ENCODE measurements at regions not wholly inside any gene's neighbourhood (a gene's known extent, or its start where the extent isn't known, plus 50 kb on each side); places are given as distances from the start of the nearest gene placed in this dataset.

GRCh38 chr18:75349668-75350511 lies 77.6 kb downstream of the SMIM21 start:
- intact Hi-C loops (cut with DNase I, micrococcal nuclease): no loop called here
- no peak for DNase-seq
- Histone ChIP-seq H3K4me3 (no peak overlapping the region), H3K4me1 (ENCODE audit: low read depth) (peaks cover 10% of the 10 kb centered on the region), H3K36me3 (ENCODE audit: low read depth) (no peaks in the 10 kb centered on the region), H3K9me3 (peaks cover 17% of the 10 kb centered on the region)
- no peak for ATAC-seq
- no peak for TF ChIP-seq CTCF (IDR thresholded peaks at IDR 0.05)

- no peak for TF ChIP-seq CTCF (IDR thresholded peaks at IDR 0.05)
- H3K9me3 ChIP-seq: no peaks in the 10 kb centered on the region
- H3K4me3 ChIP-seq: no peak overlapping the region
- peaks cover 10% of the 10 kb centered on the region for H3K4me1 ChIP-seq (ENCODE audit: low read depth)
- intact Hi-C loops (cut with DNase I, micrococcal nuclease): no loop called here
- no peaks in the 10 kb centered on the region for H3K36me3 ChIP-seq (ENCODE audit: low read depth)
- DNase-seq (no peak), ATAC-seq (no peak)
These were observed 80.8 kb downstream of the SMIM21 start for GRCh38 chr18:75346671-75347070.

- Histone ChIP-seq H3K9me3 (no peaks in the 10 kb centered on the region), H3K4me3 (no peak overlapping the region), H3K4me1 (ENCODE audit: low read depth) (no peaks in the 10 kb centered on the region), H3K36me3 (ENCODE audit: low read depth) (no peaks in the 10 kb centered on the region)
- no peak for ATAC-seq
- intact Hi-C loops (cut with DNase I, micrococcal nuclease): no loop called here
- no peak for TF ChIP-seq CTCF (IDR thresholded peaks at IDR 0.05)
- no peak for DNase-seq
These were observed 82.9 kb downstream of the SMIM21 start for GRCh38 chr18:75344615-75345014.

- no peaks in the 10 kb centered on the region for H3K9me3 ChIP-seq
- no peaks in the 10 kb centered on the region for H3K4me1 ChIP-seq (ENCODE audit: low read depth)
- DNase-seq: no peak
- intact Hi-C loops (cut with DNase I, micrococcal nuclease): no loop called here
- TF ChIP-seq CTCF (IDR thresholded peaks at IDR 0.05): no peak
- H3K4me3 ChIP-seq: no peak overlapping the region
- ATAC-seq: no peak
- no peaks in the 10 kb centered on the region for H3K36me3 ChIP-seq (ENCODE audit: low read depth)
These were observed 83.3 kb downstream of the SMIM21 start for GRCh38 chr18:75344161-75344560.

- Histone ChIP-seq H3K36me3 (ENCODE audit: low read depth) (no peaks in the 10 kb centered on the region), H3K4me1 (ENCODE audit: low read depth) (no peaks in the 10 kb centered on the region), H3K9me3 (no peaks in the 10 kb centered on the region), H3K4me3 (no peak overlapping the region)
- TF ChIP-seq CTCF (IDR thresholded peaks at IDR 0.05): no peak
- intact Hi-C loops (cut with DNase I, micrococcal nuclease): no loop called here
- DNase-seq (no peak), ATAC-seq (no peak)
These were observed 84.1 kb downstream of the SMIM21 start for GRCh38 chr18:75343389-75343788.
